Trophoblast cell (in vitro differentiated cells and primary cell): ENCODE measurements at regions not wholly inside any gene's neighbourhood (a gene's known extent, or its start where the extent isn't known, plus 50 kb on each side); places are given as distances from the start of the nearest gene placed in this dataset.

ENCODE experiments used
- DNase-seq, 2 donors: peaks; one replicate each; pipeline ENCODE4 v3.0.0-alpha.2; 2016
- H2AFZ ChIP-seq: 2 replicates; pipeline ENCODE4 v1.6.1; 2013; ENCODE audit warnings: low read length, moderate library complexity, mild to moderate bottlenecking; ENCODE audit not compliant: insufficient read depth, poor library complexity
- H2AK5ac ChIP-seq: 2 replicates; pipeline ENCODE4 v1.6.1; 2013; ENCODE audit warnings: mild to moderate bottlenecking, low read length
- H2BK120ac ChIP-seq: 2 replicates; pipeline ENCODE4 v1.6.1; 2013; ENCODE audit warnings: low read length, mild to moderate bottlenecking, moderate library complexity; ENCODE audit not compliant: insufficient read depth, poor library complexity
- H2BK12ac ChIP-seq: 2 replicates; pipeline ENCODE4 v1.6.1; 2013; ENCODE audit warnings: mild to moderate bottlenecking, low read length, moderate library complexity
- H2BK5ac ChIP-seq: 2 replicates; pipeline ENCODE4 v1.6.1; 2013; ENCODE audit warnings: low read length, low read depth, moderate library complexity, mild to moderate bottlenecking; ENCODE audit not compliant: poor library complexity
- H3K14ac ChIP-seq: 2 replicates; pipeline ENCODE4 v1.6.1; 2013; ENCODE audit warnings: mild to moderate bottlenecking, low read length
- H3K18ac ChIP-seq: 2 replicates; pipeline ENCODE4 v1.6.1; 2013; ENCODE audit warnings: mild to moderate bottlenecking, low read length
- H3K23ac ChIP-seq: 2 replicates; pipeline ENCODE4 v1.6.1; 2013; ENCODE audit warnings: low read length
- H3K27ac ChIP-seq: 2 replicates; pipeline ENCODE4 v1.5.1; 2013; ENCODE audit warnings: low read depth, mild to moderate bottlenecking, inconsistent platforms, low read length, moderate library complexity
- H3K27me3 ChIP-seq: 2 replicates; pipeline ENCODE4 v1.6.1; 2013; ENCODE audit warnings: inconsistent platforms, mild to moderate bottlenecking, low read length, moderate library complexity; ENCODE audit not compliant: insufficient read depth
- H3K36me3 ChIP-seq, 2 experiments: 1 replicate in 1 of 2; 2 replicates in 1 of 2; pipeline ENCODE4 v1.6.1; 2013; ENCODE audit warnings: low read length in 2 of 2, mild to moderate bottlenecking in 2 of 2, moderate library complexity in 1 of 2; ENCODE audit not compliant: insufficient read depth in 2 of 2, control insufficient read depth in 1 of 2
- H3K4ac ChIP-seq: 2 replicates; pipeline ENCODE4 v1.6.1; 2013; ENCODE audit warnings: low read depth, mild to moderate bottlenecking, low read length, moderate library complexity
- H3K4me1 ChIP-seq, 2 experiments: 1 replicate in 1 of 2; 2 replicates in 1 of 2; pipeline ENCODE4 v1.6.1; 2013; ENCODE audit warnings: low read length in 2 of 2, mild to moderate bottlenecking in 2 of 2, moderate library complexity in 1 of 2; ENCODE audit not compliant: insufficient read depth in 2 of 2, control insufficient read depth in 1 of 2
- H3K4me2 ChIP-seq: 2 replicates; pipeline ENCODE4 v1.6.1; 2013; ENCODE audit warnings: inconsistent platforms, mild to moderate bottlenecking, low read length, moderate library complexity
- H3K4me3 ChIP-seq: 2 replicates; pipeline ENCODE4 v1.5.1; 2013; ENCODE audit warnings: mild to moderate bottlenecking, low read depth, low read length, inconsistent platforms
- H3K79me1 ChIP-seq: one replicate; pipeline ENCODE4 v1.6.1; 2013; ENCODE audit warnings: low read length
- H3K79me2 ChIP-seq: 2 replicates; pipeline ENCODE4 v1.6.1; 2013; ENCODE audit warnings: low read length, mild to moderate bottlenecking; ENCODE audit not compliant: control insufficient read depth, insufficient read depth, poor library complexity
- H3K9ac ChIP-seq: 2 replicates; pipeline ENCODE4 v1.6.1; 2013; ENCODE audit warnings: mild to moderate bottlenecking, low read length
- H3K9me3 ChIP-seq: 2 replicates; pipeline ENCODE4 v1.6.1; 2013; ENCODE audit warnings: low read depth, mild to moderate bottlenecking, control low read depth, inconsistent platforms, low read length; ENCODE audit not compliant: insufficient read depth
- H4K12ac ChIP-seq: 2 replicates; pipeline ENCODE4 v1.6.1; 2013; ENCODE audit warnings: low read depth, mild to moderate bottlenecking, low read length, moderate library complexity
- H4K8ac ChIP-seq: 2 replicates; pipeline ENCODE4 v1.6.1; 2013; ENCODE audit warnings: low read depth, mild to moderate bottlenecking, low read length, moderate library complexity
- H4K91ac ChIP-seq: one replicate; pipeline ENCODE4 v1.6.1; 2013; ENCODE audit warnings: low read depth, mild to moderate bottlenecking, low read length, moderate library complexity
- WGBS: extraction: QIAGEN DNeasy Blood & Tissue Kit; methylation state at CpG from one replicate; pipeline ENCODE4 v1.1.7; 2013; ENCODE audit warnings: missing lambda C conversion rate; ENCODE audit not compliant: insufficient read length, insufficient coverage; ENCODE audit errors: extremely low coverage; 5-methylcytosine and 5-hydroxymethylcytosine counted together

DNA sequence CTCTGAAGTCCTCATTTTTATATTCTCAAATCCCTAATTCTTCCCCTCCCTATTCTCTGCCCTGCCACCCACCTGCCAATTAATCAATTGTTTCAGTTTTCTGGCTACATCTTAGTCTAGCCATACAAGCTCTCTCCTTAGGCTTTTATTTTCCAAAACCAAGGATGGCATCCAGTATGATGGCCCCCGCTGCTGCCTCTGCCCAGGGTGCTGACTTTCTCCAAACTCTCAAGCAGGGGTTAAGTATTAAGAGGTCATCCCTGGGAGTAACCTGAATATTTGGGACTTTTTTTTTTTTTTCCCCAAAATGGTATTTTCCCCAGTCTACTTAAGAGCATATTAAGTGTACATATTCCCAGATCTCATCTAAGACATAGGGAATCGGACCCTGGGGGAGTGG, 183.8 kb downstream of the DHX35 start:
- no peak overlapping the region for H2AK5ac ChIP-seq
- H2BK5ac ChIP-seq: no peak overlapping the region
- H2AFZ ChIP-seq: no peak overlapping the region
- H3K9ac ChIP-seq: no peak overlapping the region
- no peak overlapping the region for H3K27ac ChIP-seq
- no peak overlapping the region for H4K91ac ChIP-seq
- no peaks in the 10 kb centered on the region for H3K79me1 ChIP-seq
- H2BK120ac ChIP-seq: no peak overlapping the region
- no peaks in the 10 kb centered on the region for H3K27me3 ChIP-seq
- H4K8ac ChIP-seq: no peak overlapping the region
- no CpG with 5 or more reads among the region's 2 CpGs for WGBS
- no peak overlapping the region for H2BK12ac ChIP-seq
- no peak overlapping the region for H3K4me2 ChIP-seq
- no peaks in the 10 kb centered on the region for H3K9me3 ChIP-seq
- no peak overlapping the region for H3K14ac ChIP-seq
- H3K4ac ChIP-seq: no peak overlapping the region
- no peaks in the 10 kb centered on the region for H3K36me3 ChIP-seq
- H3K18ac ChIP-seq: no peak overlapping the region
- H3K79me2 ChIP-seq: no peaks in the 10 kb centered on the region
- H3K4me1 ChIP-seq: no peaks in the 10 kb centered on the region
- H3K4me3 ChIP-seq: no peak overlapping the region
- no peak overlapping the region for H3K23ac ChIP-seq
- no peak overlapping the region for H4K12ac ChIP-seq
- DNase-seq: no peak

DNA sequence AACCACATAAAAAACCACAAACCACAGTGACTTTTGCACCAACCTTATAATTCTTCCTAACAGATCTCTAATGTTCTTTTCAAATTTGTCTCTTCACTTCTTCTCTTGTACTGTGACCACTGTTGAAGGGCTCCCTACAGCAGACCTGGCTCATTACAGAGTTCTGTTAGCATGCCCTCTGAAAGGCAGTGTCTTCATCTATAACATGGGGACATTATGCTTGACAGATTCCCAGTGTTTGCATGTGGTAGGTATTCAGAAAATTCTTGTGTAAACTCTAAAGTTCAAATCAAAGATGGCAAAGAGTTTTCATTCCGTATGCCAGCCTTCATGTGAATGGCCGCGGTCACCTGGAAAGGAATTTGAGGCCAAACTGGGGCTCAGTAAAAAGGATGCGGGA, 182.6 kb downstream of the DHX35 start:
- H3K4ac ChIP-seq: no peak overlapping the region
- H3K79me1 ChIP-seq: no peaks in the 10 kb centered on the region
- no peak overlapping the region for H3K27ac ChIP-seq
- H3K36me3 ChIP-seq: no peaks in the 10 kb centered on the region
- no peak overlapping the region for H2BK5ac ChIP-seq
- no peak overlapping the region for H4K91ac ChIP-seq
- no peak overlapping the region for H3K14ac ChIP-seq
- H4K12ac ChIP-seq: no peak overlapping the region
- H2BK120ac ChIP-seq: no peak overlapping the region
- no peaks in the 10 kb centered on the region for H3K9me3 ChIP-seq
- no peak overlapping the region for H2AFZ ChIP-seq
- DNase-seq: no peak
- no peak overlapping the region for H3K23ac ChIP-seq
- no peak overlapping the region for H2BK12ac ChIP-seq
- H3K27me3 ChIP-seq: no peaks in the 10 kb centered on the region
- H3K4me3 ChIP-seq: no peak overlapping the region
- H3K79me2 ChIP-seq: no peaks in the 10 kb centered on the region
- no peak overlapping the region for H3K9ac ChIP-seq
- H2AK5ac ChIP-seq: no peak overlapping the region
- H3K4me2 ChIP-seq: no peak overlapping the region
- no CpG with 5 or more reads among the region's 4 CpGs for WGBS
- no peak overlapping the region for H4K8ac ChIP-seq
- no peaks in the 10 kb centered on the region for H3K4me1 ChIP-seq
- no peak overlapping the region for H3K18ac ChIP-seq

- Histone ChIP-seq H2AK5ac (no peak overlapping the region), H3K79me2 (no peaks in the 10 kb centered on the region)
- WGBS: no CpG with 5 or more reads among the region's 13 CpGs
These were observed 180.4 kb downstream of the DHX35 start for GRCh38 chr20:39142407-39143096.

DNA sequence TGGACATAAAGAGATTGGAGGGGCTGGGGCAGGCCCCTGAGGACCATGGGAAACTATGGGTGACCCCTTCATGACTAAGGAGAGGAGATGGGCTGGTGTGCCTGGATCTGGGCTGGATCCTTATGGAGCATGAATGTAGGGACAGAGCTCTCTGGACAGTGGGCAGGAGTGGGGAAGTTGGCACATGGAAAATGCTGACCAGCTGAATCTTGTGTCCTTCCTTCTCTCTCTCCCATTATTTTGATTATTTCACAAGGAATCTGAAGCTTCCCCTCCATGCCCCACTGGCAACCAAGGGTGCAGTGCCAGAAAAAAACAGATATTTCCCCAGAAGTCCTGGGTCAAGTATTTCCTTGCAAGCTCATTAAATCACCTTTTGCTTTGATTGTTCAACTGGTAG, 175.2 kb downstream of the DHX35 start:
- Histone ChIP-seq H3K4ac (no peak overlapping the region), H3K9me3 (no peaks in the 10 kb centered on the region), H2BK120ac (no peak overlapping the region), H2BK5ac (no peak overlapping the region), H4K91ac (no peak overlapping the region), H3K27me3 (no peaks in the 10 kb centered on the region), H3K79me2 (no peaks in the 10 kb centered on the region), H2BK12ac (no peak overlapping the region), H3K4me1 (no peaks in the 10 kb centered on the region), H3K14ac (no peak overlapping the region), H2AK5ac (no peak overlapping the region), H3K18ac (no peak overlapping the region), H3K9ac (no peak overlapping the region), H4K12ac (no peak overlapping the region), H3K79me1 (no peaks in the 10 kb centered on the region), H4K8ac (no peak overlapping the region), H3K23ac (no peak overlapping the region), H3K36me3 (no peaks in the 10 kb centered on the region), H3K4me3 (no peak overlapping the region), H3K27ac (no peak overlapping the region), H2AFZ (no peak overlapping the region), H3K4me2 (no peak overlapping the region)
- no peak for DNase-seq

More at GRCh38 chr20:39142407-39143096, 180.4 kb downstream of the DHX35 start:
- no peaks in the 10 kb centered on the region for H3K79me1 ChIP-seq
- H3K27me3 ChIP-seq: no peaks in the 10 kb centered on the region
- no peak overlapping the region for H4K12ac ChIP-seq
- no peak overlapping the region for H3K4me3 ChIP-seq
- H2BK120ac ChIP-seq: no peak overlapping the region
- H2BK5ac ChIP-seq: no peak overlapping the region
- no peak overlapping the region for H3K18ac ChIP-seq
- H3K36me3 ChIP-seq: no peaks in the 10 kb centered on the region
- H3K9ac ChIP-seq: no peak overlapping the region
- H3K9me3 ChIP-seq: no peaks in the 10 kb centered on the region
- DNase-seq: no peak
- no peaks in the 10 kb centered on the region for H3K4me1 ChIP-seq
- H3K23ac ChIP-seq: no peak overlapping the region
- H3K4ac ChIP-seq: no peak overlapping the region
- no peak overlapping the region for H4K91ac ChIP-seq
- H3K27ac ChIP-seq: no peak overlapping the region
- H4K8ac ChIP-seq: no peak overlapping the region
- no peak overlapping the region for H3K14ac ChIP-seq
- no peak overlapping the region for H2AFZ ChIP-seq
- H2BK12ac ChIP-seq: no peak overlapping the region
- no peak overlapping the region for H3K4me2 ChIP-seq
